SU-DHL-6 (cell line): ENCODE measurements at regions not wholly inside any gene's neighbourhood (a gene's known extent, or its start where the extent isn't known, plus 50 kb on each side); places are given as distances from the start of the nearest gene placed in this dataset.

Experiments used
- H2AFZ ChIP-seq: fragments of 200-600 bp; sonication (generic); 2 replicates; pipeline ENCODE4 v1.6.1; 2014; ENCODE audit warnings: low read depth, mild to moderate bottlenecking, moderate library complexity, mixed read lengths, antibody characterized with exemption, low read length; ENCODE audit not compliant: severe bottlenecking
- H3F3A ChIP-seq: fragments of 200-600 bp; shearing (Covaris generic); 2 replicates; pipeline ENCODE4 v1.6.0; 2016; ENCODE audit warnings: antibody characterized with exemption, mild to moderate bottlenecking; ENCODE audit not compliant: insufficient read depth
- H3K27ac ChIP-seq: fragments of 200-600 bp; sonication (generic); 2 replicates; pipeline ENCODE4 v1.5.1; 2016; ENCODE audit warnings: low read depth, mild to moderate bottlenecking, low read length, moderate library complexity, mixed read lengths
- H3K27me3 ChIP-seq: fragments of 200-600 bp; sonication (generic), shearing (Covaris generic); 2 replicates; pipeline ENCODE4 v1.6.0; 2014; ENCODE audit warnings: mild to moderate bottlenecking, low read length
- H3K36me3 ChIP-seq: fragments of 200-600 bp; sonication (generic); 2 replicates; pipeline ENCODE4 v1.6.1; 2014; ENCODE audit warnings: mild to moderate bottlenecking, low read length, mixed read lengths
- H3K4me2 ChIP-seq: fragments of 300-600, 200-600 bp; shearing (Covaris generic), sonication (generic); 2 replicates; pipeline ENCODE4 v1.6.0; 2014; ENCODE audit warnings: low read length, low read depth, mild to moderate bottlenecking; ENCODE audit not compliant: poor library complexity, severe bottlenecking
- H3K4me3 ChIP-seq: fragments of 200-600 bp; sonication (generic); 2 replicates; pipeline ENCODE4 v1.5.1; 2014; ENCODE audit warnings: antibody characterized with exemption, low read length, mild to moderate bottlenecking, mixed read lengths; ENCODE audit not compliant: insufficient read depth, poor library complexity, severe bottlenecking
- H3K79me2 ChIP-seq: fragments of 200-600 bp; sonication (generic); 2 replicates; pipeline ENCODE4 v1.6.1; 2014; ENCODE audit warnings: mild to moderate bottlenecking, low read length, moderate library complexity; ENCODE audit not compliant: insufficient read depth
- H3K9ac ChIP-seq: fragments of 200-600 bp; sonication (generic); 2 replicates; pipeline ENCODE4 v1.7.0; 2014; ENCODE audit warnings: mild to moderate bottlenecking, low read length
- H3K9me2 ChIP-seq: fragments of 200-600 bp; sonication (generic); replicated peaks from 2 replicates; pipeline ENCODE4 v1.6.1; 2014; ENCODE audit warnings: low read length; ENCODE audit not compliant: insufficient read depth
- H3K9me3 ChIP-seq: fragments of 200-600 bp; sonication (generic); 2 replicates; pipeline ENCODE4 v1.6.1; 2014; ENCODE audit warnings: low read length, mixed read lengths; ENCODE audit not compliant: insufficient read depth
- H4K20me1 ChIP-seq: fragments of 200-600 bp; sonication (generic); 2 replicates; pipeline ENCODE4 v1.6.1; 2014; ENCODE audit warnings: low read depth, mild to moderate bottlenecking, antibody characterized with exemption, low read length, moderate library complexity, mixed read lengths
- CTCF ChIP-seq: fragments of 200-600 bp; sonication (generic); IDR thresholded peaks from one replicate; pipeline ENCODE4 v1.5.1; 2017; ENCODE audit warnings: antibody characterized with exemption, mild to moderate bottlenecking, low read length, moderate library complexity; ENCODE audit not compliant: insufficient read depth, poor library complexity, severe bottlenecking
- EZH2phosphoT487 ChIP-seq: fragments of 200-600 bp; sonication (generic), shearing (Covaris generic); conservative IDR thresholded peaks from 2 replicates; pipeline ENCODE4 v1.6.1; 2018; ENCODE audit warnings: mild to moderate bottlenecking, antibody characterized with exemption, low read length, moderate library complexity, mixed read lengths

GRCh38 chr5:74139589-74139988 lies 500.9 kb downstream of the ENC1 start:
- H3K4me3 ChIP-seq: no peak overlapping the region
- no peak overlapping the region for H3K9ac ChIP-seq
- no peaks in the 10 kb centered on the region for H3K27me3 ChIP-seq
- H3K79me2 ChIP-seq: no peaks in the 10 kb centered on the region
- no peak overlapping the region for H3K4me2 ChIP-seq
- no peaks in the 10 kb centered on the region for H3F3A ChIP-seq
- no peaks in the 10 kb centered on the region for H3K9me2 ChIP-seq
- H4K20me1 ChIP-seq: no peaks in the 10 kb centered on the region
- H3K27ac ChIP-seq: no peak overlapping the region
- no peaks in the 10 kb centered on the region for H3K9me3 ChIP-seq
- no peaks in the 10 kb centered on the region for H3K36me3 ChIP-seq
- H2AFZ ChIP-seq: no peak overlapping the region
- TF ChIP-seq EZH2phosphoT487 (no peak), CTCF (no peak)

GRCh38 chr5:74138721-74139120 lies 501.8 kb downstream of the ENC1 start:
- H3F3A ChIP-seq: no peaks in the 10 kb centered on the region
- no peak overlapping the region for H3K27ac ChIP-seq
- no peak overlapping the region for H2AFZ ChIP-seq
- no peaks in the 10 kb centered on the region for H3K9me2 ChIP-seq
- H3K27me3 ChIP-seq: no peaks in the 10 kb centered on the region
- no peaks in the 10 kb centered on the region for H3K9me3 ChIP-seq
- H3K9ac ChIP-seq: no peak overlapping the region
- H3K4me3 ChIP-seq: no peak overlapping the region
- H4K20me1 ChIP-seq: no peaks in the 10 kb centered on the region
- H3K79me2 ChIP-seq: no peaks in the 10 kb centered on the region
- no peak for TF ChIP-seq CTCF
- TF ChIP-seq EZH2phosphoT487: no peak
- H3K4me2 ChIP-seq: no peak overlapping the region
- no peaks in the 10 kb centered on the region for H3K36me3 ChIP-seq

GRCh38 chr5:74136276-74136825 lies 504.2 kb downstream of the ENC1 start:
- Histone ChIP-seq H3K9ac (no peak overlapping the region), H2AFZ (no peak overlapping the region), H4K20me1 (no peaks in the 10 kb centered on the region), H3K36me3 (no peaks in the 10 kb centered on the region), H3K4me2 (no peak overlapping the region), H3K27ac (no peak overlapping the region), H3K9me3 (no peaks in the 10 kb centered on the region), H3K27me3 (no peaks in the 10 kb centered on the region), H3F3A (no peaks in the 10 kb centered on the region), H3K4me3 (no peak overlapping the region), H3K79me2 (no peaks in the 10 kb centered on the region), H3K9me2 (no peaks in the 10 kb centered on the region)
- TF ChIP-seq EZH2phosphoT487 (no peak), CTCF (no peak)
